ENCODE measurements at regions not wholly inside any gene's neighbourhood (a gene's known extent, or its start where the extent isn't known, plus 50 kb on each side); places are given as distances from the start of the nearest gene placed in this dataset.

DNA sequence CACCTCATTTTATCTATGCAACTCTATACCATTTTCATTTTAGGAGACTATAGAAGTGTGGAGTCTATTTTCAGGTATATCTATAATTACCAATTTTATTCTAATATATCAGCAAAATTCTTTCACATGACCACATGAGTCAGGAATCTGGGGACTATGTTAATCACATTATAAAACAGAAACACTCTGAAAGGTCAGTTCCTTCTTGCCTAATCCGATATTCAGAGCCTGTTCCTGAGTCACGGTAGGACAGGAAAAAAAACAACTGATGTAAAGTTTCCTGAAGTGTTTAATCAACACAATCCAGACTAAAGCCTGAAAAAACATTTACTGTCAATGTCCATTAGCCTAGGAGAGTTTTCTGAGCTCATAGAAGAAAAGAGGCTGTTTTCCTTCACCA is 1902.3 kb downstream of the NCAM2 start:
- POLR2A ChIA-PET, result no interaction called here
- no peaks in the 10 kb centered on the region for H3K4me1 ChIP-seq (ENCODE audit: control insufficient read depth, insufficient read depth, low read length)
- H3K27me3 ChIP-seq (ENCODE audit: control insufficient read depth, insufficient read depth, low read length), result no peaks in the 10 kb centered on the region
- CTCF ChIA-PET, result no interaction called here
- ATAC-seq (no peak), DNase-seq (ENCODE audit: low read depth, low spot score) (no peak)
- H3K9me3 ChIP-seq (ENCODE audit: control insufficient read depth, insufficient read depth, low read depth, low read length), result no peaks in the 10 kb centered on the region
- intact Hi-C loops (cut with micrococcal nuclease; ENCODE audit: unreplicated experiment), result no loop called here
- no peak overlapping the region for H3K4me3 ChIP-seq (ENCODE audit: low read depth in 2 of 2, low read length in 2 of 2)
- no peak for TF ChIP-seq POLR2AphosphoS5 (IDR thresholded peaks at IDR 0.05; ENCODE audit: low read depth, low read length)
- TF ChIP-seq, protein P1, sequence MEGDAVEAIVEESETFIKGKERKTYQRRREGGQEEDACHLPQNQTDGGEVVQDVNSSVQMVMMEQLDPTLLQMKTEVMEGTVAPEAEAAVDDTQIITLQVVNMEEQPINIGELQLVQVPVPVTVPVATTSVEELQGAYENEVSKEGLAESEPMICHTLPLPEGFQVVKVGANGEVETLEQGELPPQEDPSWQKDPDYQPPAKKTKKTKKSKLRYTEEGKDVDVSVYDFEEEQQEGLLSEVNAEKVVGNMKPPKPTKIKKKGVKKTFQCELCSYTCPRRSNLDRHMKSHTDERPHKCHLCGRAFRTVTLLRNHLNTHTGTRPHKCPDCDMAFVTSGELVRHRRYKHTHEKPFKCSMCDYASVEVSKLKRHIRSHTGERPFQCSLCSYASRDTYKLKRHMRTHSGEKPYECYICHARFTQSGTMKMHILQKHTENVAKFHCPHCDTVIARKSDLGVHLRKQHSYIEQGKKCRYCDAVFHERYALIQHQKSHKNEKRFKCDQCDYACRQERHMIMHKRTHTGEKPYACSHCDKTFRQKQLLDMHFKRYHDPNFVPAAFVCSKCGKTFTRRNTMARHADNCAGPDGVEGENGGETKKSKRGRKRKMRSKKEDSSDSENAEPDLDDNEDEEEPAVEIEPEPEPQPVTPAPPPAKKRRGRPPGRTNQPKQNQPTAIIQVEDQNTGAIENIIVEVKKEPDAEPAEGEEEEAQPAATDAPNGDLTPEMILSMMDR (IDR thresholded peaks at IDR 0.05), result no peak
- no peak for TF ChIP-seq REST (IDR thresholded peaks at IDR 0.05; ENCODE audit: insufficient read depth in 1 of 2, low read depth in 2 of 2, low read length in 1 of 2)
- no peak for TF ChIP-seq SIN3A (IDR thresholded peaks at IDR 0.05; ENCODE audit: borderline replicate concordance, insufficient read depth, low read depth, low read length)
- no peak for TF ChIP-seq TCF7L2 (IDR thresholded peaks at IDR 0.05; ENCODE audit: low read depth, low read length)
- in situ Hi-C loops (cut with HindIII; ENCODE audit: low pct_unique_long_range_greater_than_20kb, low sequenced_read_pairs), result no loop called here
- no peak overlapping the region for H3K27ac ChIP-seq (ENCODE audit: low read length)
- BruUV-seq (replicated peaks), result no TSS peak
- no peaks in the 10 kb centered on the region for H3K36me3 ChIP-seq (ENCODE audit: control insufficient read depth, insufficient read depth, low read length)

GRCh38 chr21:22903851-22904250 is 1905.6 kb downstream of the NCAM2 start:
- Histone ChIP-seq H3K4me1 (ENCODE audit: control insufficient read depth, insufficient read depth, low read length) (no peaks in the 10 kb centered on the region), H3K27me3 (ENCODE audit: control insufficient read depth, insufficient read depth, low read length) (no peaks in the 10 kb centered on the region), H3K9me3 (ENCODE audit: control insufficient read depth, insufficient read depth, low read depth, low read length) (no peaks in the 10 kb centered on the region), H3K4me3 (ENCODE audit: low read depth in 2 of 2, low read length in 2 of 2) (no peak overlapping the region), H3K27ac (ENCODE audit: low read length) (no peak overlapping the region), H3K36me3 (ENCODE audit: control insufficient read depth, insufficient read depth, low read length) (no peaks in the 10 kb centered on the region)
- no peak for ATAC-seq
- intact Hi-C loops (cut with micrococcal nuclease; ENCODE audit: unreplicated experiment), result no loop called here
- in situ Hi-C loops (cut with HindIII; ENCODE audit: low pct_unique_long_range_greater_than_20kb, low sequenced_read_pairs), result no loop called here
- DNase-seq (ENCODE audit: low read depth, low spot score), result no peak
- POLR2A ChIA-PET, result no interaction called here
- CTCF ChIA-PET, result no interaction called here
- BruUV-seq (replicated peaks), result no TSS peak
- TF ChIP-seq TCF7L2 (IDR thresholded peaks at IDR 0.05; ENCODE audit: low read depth, low read length) (no peak), POLR2AphosphoS5 (IDR thresholded peaks at IDR 0.05; ENCODE audit: low read depth, low read length) (no peak), SIN3A (IDR thresholded peaks at IDR 0.05; ENCODE audit: borderline replicate concordance, insufficient read depth, low read depth, low read length) (no peak), REST (IDR thresholded peaks at IDR 0.05; ENCODE audit: insufficient read depth in 1 of 2, low read depth in 2 of 2, low read length in 1 of 2) (no peak)
- TF ChIP-seq, protein P1 (IDR thresholded peaks at IDR 0.05), result no peak

Measured in Panc1 (cell line).